Retinal pigment epithelial cell (primary cell): ENCODE measurements at regions not wholly inside any gene's neighbourhood (a gene's known extent, or its start where the extent isn't known, plus 50 kb on each side); places are given as distances from the start of the nearest gene placed in this dataset.
"Not testable (repeated sequence)": the region's sequence is repeated elsewhere in the genome, so short reads cannot be mapped to it uniquely, and the experiment has no call there.

Source experiments
- DNase-seq: peaks from one replicate; pipeline ENCODE4 v3.0.0-alpha.2; 2010; ENCODE audit warnings: low read depth
- H3K4me3 ChIP-seq: 2 replicates; pipeline ENCODE4 v1.5.1; 2011; ENCODE audit warnings: mild to moderate bottlenecking, low read length, control low read depth, moderate library complexity
- TF ChIP-seq, protein P1 (sequence below): conservative IDR thresholded peaks from 2 replicates; pipeline ENCODE4 v1.5.1; 2011; ENCODE audit warnings: low read depth, low read length, control low read depth, inconsistent platforms

DNA sequence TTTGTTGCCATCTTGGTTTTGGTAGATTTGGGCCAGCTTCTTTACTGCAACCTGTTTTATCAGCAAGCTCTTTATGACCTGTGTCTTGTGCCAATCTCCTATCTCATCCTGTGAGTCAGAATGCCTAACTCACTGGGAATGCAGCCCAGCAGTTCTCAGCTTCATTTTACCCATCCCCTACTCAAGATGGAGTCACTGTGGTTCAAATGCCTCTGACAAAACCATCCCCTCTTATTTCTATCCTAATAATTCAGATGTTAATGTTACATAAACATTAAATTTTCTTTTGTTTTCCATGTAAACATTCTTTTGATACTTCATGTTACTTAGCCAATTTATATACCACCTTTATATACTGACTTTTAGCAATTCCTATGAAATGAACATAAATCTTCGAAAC lies 746.3 kb downstream of the CDH18 start:
- TF ChIP-seq, protein P1, sequence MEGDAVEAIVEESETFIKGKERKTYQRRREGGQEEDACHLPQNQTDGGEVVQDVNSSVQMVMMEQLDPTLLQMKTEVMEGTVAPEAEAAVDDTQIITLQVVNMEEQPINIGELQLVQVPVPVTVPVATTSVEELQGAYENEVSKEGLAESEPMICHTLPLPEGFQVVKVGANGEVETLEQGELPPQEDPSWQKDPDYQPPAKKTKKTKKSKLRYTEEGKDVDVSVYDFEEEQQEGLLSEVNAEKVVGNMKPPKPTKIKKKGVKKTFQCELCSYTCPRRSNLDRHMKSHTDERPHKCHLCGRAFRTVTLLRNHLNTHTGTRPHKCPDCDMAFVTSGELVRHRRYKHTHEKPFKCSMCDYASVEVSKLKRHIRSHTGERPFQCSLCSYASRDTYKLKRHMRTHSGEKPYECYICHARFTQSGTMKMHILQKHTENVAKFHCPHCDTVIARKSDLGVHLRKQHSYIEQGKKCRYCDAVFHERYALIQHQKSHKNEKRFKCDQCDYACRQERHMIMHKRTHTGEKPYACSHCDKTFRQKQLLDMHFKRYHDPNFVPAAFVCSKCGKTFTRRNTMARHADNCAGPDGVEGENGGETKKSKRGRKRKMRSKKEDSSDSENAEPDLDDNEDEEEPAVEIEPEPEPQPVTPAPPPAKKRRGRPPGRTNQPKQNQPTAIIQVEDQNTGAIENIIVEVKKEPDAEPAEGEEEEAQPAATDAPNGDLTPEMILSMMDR = no peak
- DNase-seq = no peak
- H3K4me3 ChIP-seq = no peak overlapping the region

DNA sequence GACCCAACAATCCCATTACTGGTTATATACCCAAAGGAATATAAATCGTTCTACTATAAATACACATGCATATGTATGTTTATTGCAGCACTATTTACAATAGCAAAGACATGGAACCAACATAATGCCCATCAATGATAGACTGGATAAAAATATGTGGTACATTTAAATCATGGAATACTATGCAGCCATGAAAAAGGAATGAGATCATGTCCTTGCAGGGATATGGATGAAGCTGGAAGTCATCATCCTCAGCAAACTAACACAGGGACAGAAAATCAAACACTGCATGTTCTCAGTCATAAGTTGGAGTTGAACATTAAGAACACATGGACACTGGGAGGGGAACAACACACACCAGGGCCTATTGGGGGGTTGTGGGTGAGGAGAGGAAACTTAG lies 741.8 kb downstream of the CDH18 start:
- DNase-seq, H3K4me3 ChIP-seq: not testable (repeated sequence)

DNA sequence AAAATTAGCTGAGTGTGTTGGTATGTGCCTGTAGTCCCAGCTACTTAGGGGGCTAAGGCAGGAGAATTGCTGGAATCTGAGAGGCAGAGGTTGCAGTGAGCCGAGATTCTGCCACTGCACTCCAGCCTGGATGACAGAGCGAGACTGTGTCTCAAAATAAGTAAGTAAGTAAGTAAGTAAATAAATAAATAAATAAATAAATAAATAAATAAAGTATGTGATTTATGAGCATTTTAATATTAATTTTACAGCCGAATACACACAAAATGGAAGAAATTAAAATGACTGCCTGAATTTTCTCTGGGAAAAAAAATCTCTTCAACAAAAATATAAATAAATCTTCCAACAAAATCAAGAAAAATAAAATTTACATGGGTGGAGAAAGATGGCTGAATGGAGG lies 740.7 kb downstream of the CDH18 start:
- no peak overlapping the region for H3K4me3 ChIP-seq
- TF ChIP-seq, protein P1 = no peak
- DNase-seq = no peak

DNA sequence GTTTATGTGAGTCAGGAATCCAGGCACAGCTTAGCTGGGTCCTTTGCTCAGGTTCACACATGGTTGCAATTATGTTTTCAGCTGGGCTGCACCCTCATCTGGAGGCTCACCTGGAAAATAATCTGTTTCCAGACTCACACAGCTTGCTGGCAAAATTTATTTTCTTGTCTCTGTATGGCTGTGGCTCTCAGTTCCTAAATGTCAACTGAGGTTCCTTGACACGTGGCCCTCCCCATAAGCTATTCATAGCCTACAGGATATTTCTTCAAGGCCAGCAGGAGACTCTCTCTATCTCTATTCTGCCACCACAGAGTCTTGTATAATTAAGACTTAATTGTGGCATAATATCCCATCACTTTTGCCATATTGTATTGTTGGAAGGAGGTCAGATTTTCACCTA lies 732.0 kb downstream of the CDH18 start:
- H3K4me3 ChIP-seq = no peak overlapping the region
- TF ChIP-seq, protein P1 = no peak
- DNase-seq = no peak

DNA sequence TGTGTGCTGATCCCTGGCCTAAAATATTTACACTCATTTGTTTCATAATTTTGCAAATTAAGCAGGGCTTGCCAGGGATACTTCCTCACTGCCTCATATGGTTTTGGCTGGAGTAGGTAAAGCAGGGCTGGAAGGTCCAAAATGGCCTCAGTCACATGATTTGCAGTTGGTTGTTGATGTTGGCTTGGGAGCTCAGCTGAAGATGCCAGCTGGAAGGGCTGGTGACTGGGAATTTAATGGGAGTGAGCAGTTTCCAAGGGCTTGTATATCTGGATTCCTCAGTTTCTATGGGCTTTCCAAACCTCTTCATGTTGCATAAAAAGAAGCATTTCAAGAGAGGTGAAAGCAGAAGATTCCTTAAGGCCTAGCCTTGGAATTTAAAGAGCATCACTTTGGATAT lies 729.3 kb downstream of the CDH18 start:
- no peak overlapping the region for H3K4me3 ChIP-seq
- TF ChIP-seq, protein P1 = no peak
- DNase-seq = no peak

DNA sequence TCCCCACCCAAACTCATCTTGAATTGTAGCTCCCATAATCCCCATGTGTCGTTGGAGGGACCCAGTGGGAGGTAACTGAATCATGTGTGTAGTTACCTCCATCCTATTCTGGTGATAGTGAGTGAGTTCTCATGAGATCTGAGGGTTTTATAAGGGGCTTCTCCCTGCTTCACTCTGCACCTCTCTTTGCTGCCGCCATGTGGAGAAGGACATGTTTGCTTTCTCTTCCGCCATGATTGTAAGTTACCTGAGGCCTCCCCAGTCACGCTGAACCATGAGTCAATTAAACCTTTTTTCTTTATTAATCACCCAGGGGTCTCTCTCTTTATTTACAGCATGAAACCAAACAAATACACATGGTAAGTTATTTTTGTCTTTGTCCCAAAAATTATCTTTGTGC lies 726.1 kb downstream of the CDH18 start:
- DNase-seq = no peak
- no peak overlapping the region for H3K4me3 ChIP-seq
- TF ChIP-seq, protein P1 = no peak

DNA sequence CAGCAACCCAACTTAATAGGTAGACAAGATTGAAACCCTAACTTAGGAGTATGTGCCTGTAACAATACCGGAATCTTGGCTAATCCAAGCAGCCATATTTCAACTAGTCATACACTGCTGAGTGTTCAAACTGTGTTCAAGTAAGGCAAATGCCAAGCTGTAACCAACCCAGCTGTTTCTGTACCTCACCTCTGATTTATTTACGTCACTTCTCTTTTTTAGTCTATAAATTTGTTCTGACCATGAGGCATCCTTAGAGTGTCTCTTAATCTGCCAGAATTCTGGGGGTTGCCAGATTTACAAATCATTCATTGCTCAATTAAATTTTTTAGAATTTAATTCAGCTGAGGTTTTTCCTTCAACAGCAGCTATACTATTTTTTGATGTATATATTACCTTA lies 723.2 kb downstream of the CDH18 start:
- DNase-seq = no peak
- H3K4me3 ChIP-seq = no peak overlapping the region
- TF ChIP-seq, protein P1 = no peak

DNA sequence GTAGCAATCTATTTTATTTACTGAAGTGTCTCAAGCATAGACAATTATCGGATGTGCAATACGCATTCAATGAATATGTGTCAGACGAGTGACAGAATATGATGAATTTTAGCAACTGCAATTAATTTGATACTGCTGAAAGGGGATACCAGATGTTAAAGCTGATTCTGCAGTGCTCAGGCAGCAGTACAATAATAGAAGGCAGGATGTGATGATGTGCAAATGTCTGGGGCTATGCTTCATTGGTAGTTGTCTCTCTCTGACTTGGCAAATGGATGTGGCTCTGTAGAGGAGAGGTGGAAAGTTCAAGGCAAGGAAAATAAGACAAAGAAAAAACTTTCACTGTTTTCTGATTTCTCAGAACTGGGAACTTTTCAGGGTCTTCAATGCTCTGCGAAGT lies 721.2 kb downstream of the CDH18 start:
- TF ChIP-seq, protein P1 = no peak
- DNase-seq = no peak
- H3K4me3 ChIP-seq = no peak overlapping the region
